NOMO-1 treated with dmso at 0.1 percent for 144 hours (cell line): ENCODE measurements at regions not wholly inside any gene's neighbourhood (a gene's known extent, or its start where the extent isn't known, plus 50 kb on each side); places are given as distances from the start of the nearest gene placed in this dataset.

Experiments
- DNase-seq: peaks from one replicate; lab custom pipeline; 2025; ENCODE audit not compliant: unreplicated experiment; lab: John Stamatoyannopoulos, UW

GRCh38 chr5:14019768-14020290 lies 75.3 kb upstream of the DNAH5 start:
- DNase-seq = no peak

GRCh38 chr5:14017904-14018303 lies 73.4 kb upstream of the DNAH5 start:
- DNase-seq = no peak

GRCh38 chr5:14016549-14016948 lies 72.1 kb upstream of the DNAH5 start:
- DNase-seq = no peak

GRCh38 chr5:14011089-14012020 lies 66.9 kb upstream of the DNAH5 start:
- DNase-seq = peak; percentile 84

DNA sequence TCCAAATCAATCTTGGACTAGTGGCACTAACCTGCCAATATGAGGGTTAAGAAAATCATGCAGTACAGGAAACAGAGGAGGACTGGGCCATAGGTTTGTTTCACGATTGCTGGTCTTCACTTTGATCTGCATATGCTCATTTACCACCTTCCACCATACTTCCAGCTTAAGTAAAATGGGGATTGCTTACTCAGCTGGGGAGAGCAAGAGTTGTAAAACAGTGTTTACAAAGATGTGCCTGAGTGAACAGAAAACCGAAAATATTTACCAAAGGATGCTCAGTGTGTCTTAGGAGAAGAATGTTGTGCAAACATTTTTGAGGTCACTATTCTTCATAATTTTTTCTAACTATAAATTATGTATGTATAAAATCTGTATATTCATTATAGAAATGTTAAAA lies 65.1 kb upstream of the DNAH5 start:
- no peak for DNase-seq

GRCh38 chr5:14008819-14009311 lies 64.4 kb upstream of the DNAH5 start:
- no peak for DNase-seq

DNA sequence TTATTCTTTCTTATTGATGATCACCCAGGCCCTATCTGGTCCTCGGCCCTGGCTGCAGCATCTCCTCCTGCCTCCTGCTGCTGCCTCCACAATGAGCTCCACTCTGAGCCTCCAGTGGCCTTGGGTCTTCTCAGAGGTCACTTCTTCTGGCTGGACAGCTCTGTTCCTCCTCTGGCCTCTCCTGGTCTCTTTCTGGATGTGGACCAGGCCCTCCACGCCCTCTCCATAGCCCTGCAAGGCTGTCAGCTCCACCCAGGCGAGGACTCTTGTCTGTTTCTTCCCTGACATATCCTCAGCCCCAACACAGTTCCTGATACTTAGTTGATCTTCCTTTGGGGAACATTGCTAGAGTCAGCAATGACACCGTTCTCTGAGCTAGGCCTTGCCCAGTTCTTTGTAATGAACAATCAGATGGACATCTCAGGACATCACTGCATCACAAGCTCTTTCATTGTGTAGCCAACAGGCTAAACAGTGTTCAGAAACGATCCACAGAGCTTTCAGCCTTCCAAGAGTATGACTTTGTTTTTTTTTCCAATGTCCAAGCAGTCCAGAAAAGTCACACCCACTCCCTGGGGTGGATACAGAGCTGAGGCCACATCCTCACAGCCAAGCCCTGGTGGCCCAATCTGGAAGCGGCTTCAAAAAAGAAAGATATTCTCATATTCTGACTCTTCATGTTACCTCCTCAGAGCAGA lies 62.5 kb upstream of the DNAH5 start:
- no peak for DNase-seq

- no peak for DNase-seq
Measured at GRCh38 chr5:14004598-14005394, 60.3 kb upstream of the DNAH5 start.

DNA sequence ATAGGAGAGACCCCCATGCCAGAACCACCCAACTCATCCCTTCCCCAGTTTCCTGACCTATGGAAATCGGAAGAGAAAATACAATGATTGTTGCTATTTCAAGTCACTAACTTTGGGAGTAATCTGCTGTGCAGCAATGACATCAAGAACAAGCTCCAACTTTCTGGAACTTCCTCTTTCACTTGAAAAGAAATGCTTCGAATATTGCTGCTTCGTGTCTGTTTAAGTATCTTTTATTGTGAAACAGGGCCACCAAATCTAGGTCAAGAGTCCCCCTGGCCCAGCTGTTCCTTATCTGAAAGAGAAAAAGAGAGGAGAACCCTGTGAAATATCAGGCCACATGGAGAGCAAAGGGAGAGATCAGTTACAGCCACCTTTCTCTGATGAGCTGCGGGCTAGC lies 59.4 kb upstream of the DNAH5 start:
- DNase-seq = peak; percentile 50

GRCh38 chr5:14003513-14003912 lies 59.0 kb upstream of the DNAH5 start:
- no peak for DNase-seq

- no peak for DNase-seq
Measured at GRCh38 chr5:13998254-13998653, 53.8 kb upstream of the DNAH5 start.

DNA sequence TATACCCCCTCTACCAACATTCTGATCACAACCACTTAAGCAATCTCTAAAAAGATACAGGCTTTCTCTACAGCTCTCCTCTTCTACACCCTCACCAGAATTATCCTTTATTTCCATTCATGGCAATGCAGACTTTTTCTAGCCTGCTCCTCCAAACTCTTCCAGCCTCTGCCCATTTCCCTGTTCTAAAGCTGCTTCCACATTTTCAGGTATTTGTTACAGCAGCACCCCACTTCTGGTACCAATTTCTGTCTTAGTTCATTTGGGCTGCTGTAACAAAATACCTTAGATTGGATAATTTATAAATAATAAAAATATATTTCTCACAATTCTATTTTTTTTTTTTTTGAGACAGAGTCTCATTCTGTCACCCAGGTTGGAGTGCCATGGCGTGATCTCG lies 53.0 kb upstream of the DNAH5 start:
- no peak for DNase-seq

DNA sequence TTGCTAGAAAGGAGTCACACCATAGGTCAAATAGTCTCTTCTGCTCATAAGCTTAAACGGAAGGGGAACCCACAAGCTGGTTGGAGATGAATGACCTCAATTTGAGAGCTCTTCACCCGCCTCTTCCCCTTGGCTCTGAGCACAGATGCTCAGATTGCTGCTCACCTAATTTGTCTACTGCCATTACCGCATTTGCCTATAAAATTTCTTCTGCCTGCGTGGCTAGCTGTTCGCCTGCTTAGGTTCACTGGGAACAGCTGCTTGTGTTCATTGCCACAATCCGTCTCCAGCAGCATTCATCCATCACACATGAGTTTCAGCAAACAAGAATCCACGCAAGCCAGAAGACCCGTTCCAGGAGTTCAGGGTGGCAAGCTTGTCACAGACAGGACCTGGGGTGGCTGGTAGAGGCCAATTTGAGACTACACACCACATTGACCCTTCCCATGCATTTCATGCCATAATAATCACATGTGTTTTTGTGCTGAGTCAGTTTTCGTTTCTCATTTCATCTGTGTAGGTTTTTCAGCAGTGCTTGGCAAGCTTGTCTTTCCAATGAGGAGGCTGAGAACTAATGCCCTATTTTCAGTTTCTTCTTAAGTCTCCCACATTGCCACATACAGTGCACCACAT lies 50.2 kb upstream of the DNAH5 start:
- DNase-seq = no peak
